OCI-LY1 (cell line): ENCODE measurements at regions not wholly inside any gene's neighbourhood (a gene's known extent, or its start where the extent isn't known, plus 50 kb on each side); places are given as distances from the start of the nearest gene placed in this dataset.

ENCODE experiments used
- H2AFZ ChIP-seq: fragments of 200-600 bp; sonication (generic), shearing (Covaris generic); 2 replicates; pipeline ENCODE4 v1.6.0; 2014; ENCODE audit warnings: antibody characterized with exemption, mild to moderate bottlenecking, low read length
- H3F3A ChIP-seq: fragments of 200-600 bp; sonication (generic), shearing (Covaris generic); 2 replicates; pipeline ENCODE4 v1.6.0; 2014; ENCODE audit warnings: mild to moderate bottlenecking, antibody characterized with exemption, low read length, moderate library complexity; ENCODE audit not compliant: insufficient read depth
- H3K27ac ChIP-seq: fragments of 200-600 bp; sonication (generic); 2 replicates; pipeline ENCODE4 v1.5.1; 2014; ENCODE audit warnings: low read length, mixed run types, mild to moderate bottlenecking, low read depth; ENCODE audit not compliant: poor library complexity, severe bottlenecking
- H3K27me3 ChIP-seq: fragments of 200-600 bp; sonication (generic); 2 replicates; pipeline ENCODE4 v1.6.0; 2014; ENCODE audit warnings: antibody characterized with exemption, mild to moderate bottlenecking, low read length, moderate library complexity; ENCODE audit not compliant: insufficient read depth
- H3K36me3 ChIP-seq: fragments of 200-600 bp; sonication (generic); 2 replicates; pipeline ENCODE4 v1.6.1; 2014; ENCODE audit warnings: mild to moderate bottlenecking, antibody characterized with exemption, low read length, moderate library complexity, mixed read lengths; ENCODE audit not compliant: insufficient read depth
- H3K4me1 ChIP-seq: fragments of 200-600 bp; sonication (generic); 2 replicates; pipeline ENCODE4 v1.5.1; 2014; ENCODE audit warnings: mild to moderate bottlenecking, low read length, moderate library complexity; ENCODE audit not compliant: insufficient read depth, severe bottlenecking
- H3K4me2 ChIP-seq: fragments of 200-600 bp; sonication (generic), shearing (Covaris generic); 2 replicates; pipeline ENCODE4 v1.6.1; 2014; ENCODE audit warnings: low read length
- H3K4me3 ChIP-seq: fragments of 200-600 bp; sonication (generic); 2 replicates; pipeline ENCODE4 v1.5.1; 2014; ENCODE audit warnings: low read length, low read depth, mild to moderate bottlenecking, mixed read lengths; ENCODE audit not compliant: poor library complexity, severe bottlenecking
- H3K79me2 ChIP-seq: fragments of 200-600 bp; shearing (Covaris generic); 2 replicates; pipeline ENCODE4 v1.6.1; 2016; ENCODE audit warnings: mixed run types, low read length, mixed read lengths; ENCODE audit not compliant: insufficient read depth
- H3K9ac ChIP-seq: fragments of 200-600 bp; sonication (generic), shearing (Covaris generic); 2 replicates; pipeline ENCODE4 v1.6.1; 2014; ENCODE audit warnings: mild to moderate bottlenecking, low read length, mixed read lengths
- H3K9me2 ChIP-seq: fragments of 200-600 bp; sonication (generic), shearing (Covaris generic); 2 replicates; pipeline ENCODE4 v1.6.1; 2014; ENCODE audit warnings: low read depth, mild to moderate bottlenecking, low read length, mixed read lengths
- H3K9me3 ChIP-seq: fragments of 200-600 bp; shearing (Covaris generic); 2 replicates; pipeline ENCODE4 v1.6.1; 2014; ENCODE audit warnings: low read length, mixed read lengths
- H4K20me1 ChIP-seq: fragments of 200-600 bp; sonication (generic), shearing (Covaris generic); 2 replicates; pipeline ENCODE4 v1.6.0; 2016; ENCODE audit warnings: mild to moderate bottlenecking, low read length; ENCODE audit not compliant: insufficient read depth
- EZH2 ChIP-seq: fragments of 200-600 bp; sonication (generic), shearing (Covaris generic); IDR thresholded peaks from 2 replicates; pipeline ENCODE4 v1.8.0; 2017; ENCODE audit warnings: borderline replicate concordance, mixed run types, mild to moderate bottlenecking, antibody characterized with exemption, low read length, moderate library complexity, mixed read lengths
- TF ChIP-seq, protein P1 (sequence below): fragments of 200-600 bp; sonication (generic), shearing (Covaris generic); IDR thresholded peaks from 2 replicates; pipeline ENCODE4 v1.5.1; 2017; ENCODE audit warnings: mild to moderate bottlenecking, antibody characterized with exemption, low read length, moderate library complexity, mixed read lengths

DNA sequence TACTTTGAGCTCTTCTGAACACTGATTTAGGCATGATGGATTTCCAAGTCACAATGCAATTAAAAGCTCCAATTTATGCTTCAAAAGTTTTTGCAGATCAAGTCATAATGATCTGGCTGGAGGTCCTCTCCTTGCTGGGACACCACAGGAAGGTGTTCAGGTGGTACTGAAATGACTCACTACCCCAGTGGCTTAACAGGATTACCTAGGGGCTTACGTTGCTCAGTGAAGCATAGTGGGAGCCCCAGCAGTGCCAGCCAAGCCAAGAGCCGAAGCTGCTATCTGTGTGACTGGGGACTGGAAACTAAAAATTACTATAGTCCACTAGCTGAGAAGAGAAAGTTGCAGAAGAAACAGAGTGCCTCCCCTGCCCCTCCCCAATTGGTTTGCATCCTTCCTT, 110.1 kb upstream of the LPP start:
- no peaks in the 10 kb centered on the region for H3K36me3 ChIP-seq
- H3K4me1 ChIP-seq, result peaks cover 29% of the 10 kb centered on the region
- H2AFZ ChIP-seq, result no peak overlapping the region
- peak overlapping the region; percentile 5; the same call in 1 of the 2 replicates for H3K4me2 ChIP-seq
- H3K27me3 ChIP-seq, result no peaks in the 10 kb centered on the region
- no peak overlapping the region for H3K4me3 ChIP-seq
- no peaks in the 10 kb centered on the region for H4K20me1 ChIP-seq
- H3K9ac ChIP-seq, result no peak overlapping the region; the same call in 1 of the 2 replicates
- no peaks in the 10 kb centered on the region for H3F3A ChIP-seq
- TF ChIP-seq, protein P1, sequence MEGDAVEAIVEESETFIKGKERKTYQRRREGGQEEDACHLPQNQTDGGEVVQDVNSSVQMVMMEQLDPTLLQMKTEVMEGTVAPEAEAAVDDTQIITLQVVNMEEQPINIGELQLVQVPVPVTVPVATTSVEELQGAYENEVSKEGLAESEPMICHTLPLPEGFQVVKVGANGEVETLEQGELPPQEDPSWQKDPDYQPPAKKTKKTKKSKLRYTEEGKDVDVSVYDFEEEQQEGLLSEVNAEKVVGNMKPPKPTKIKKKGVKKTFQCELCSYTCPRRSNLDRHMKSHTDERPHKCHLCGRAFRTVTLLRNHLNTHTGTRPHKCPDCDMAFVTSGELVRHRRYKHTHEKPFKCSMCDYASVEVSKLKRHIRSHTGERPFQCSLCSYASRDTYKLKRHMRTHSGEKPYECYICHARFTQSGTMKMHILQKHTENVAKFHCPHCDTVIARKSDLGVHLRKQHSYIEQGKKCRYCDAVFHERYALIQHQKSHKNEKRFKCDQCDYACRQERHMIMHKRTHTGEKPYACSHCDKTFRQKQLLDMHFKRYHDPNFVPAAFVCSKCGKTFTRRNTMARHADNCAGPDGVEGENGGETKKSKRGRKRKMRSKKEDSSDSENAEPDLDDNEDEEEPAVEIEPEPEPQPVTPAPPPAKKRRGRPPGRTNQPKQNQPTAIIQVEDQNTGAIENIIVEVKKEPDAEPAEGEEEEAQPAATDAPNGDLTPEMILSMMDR, result no peak
- TF ChIP-seq EZH2, result no peak
- H3K27ac ChIP-seq, result peak overlapping the region; percentile 12
- no peaks in the 10 kb centered on the region for H3K9me2 ChIP-seq
- H3K79me2 ChIP-seq, result no peaks in the 10 kb centered on the region
- no peaks in the 10 kb centered on the region for H3K9me3 ChIP-seq

DNA sequence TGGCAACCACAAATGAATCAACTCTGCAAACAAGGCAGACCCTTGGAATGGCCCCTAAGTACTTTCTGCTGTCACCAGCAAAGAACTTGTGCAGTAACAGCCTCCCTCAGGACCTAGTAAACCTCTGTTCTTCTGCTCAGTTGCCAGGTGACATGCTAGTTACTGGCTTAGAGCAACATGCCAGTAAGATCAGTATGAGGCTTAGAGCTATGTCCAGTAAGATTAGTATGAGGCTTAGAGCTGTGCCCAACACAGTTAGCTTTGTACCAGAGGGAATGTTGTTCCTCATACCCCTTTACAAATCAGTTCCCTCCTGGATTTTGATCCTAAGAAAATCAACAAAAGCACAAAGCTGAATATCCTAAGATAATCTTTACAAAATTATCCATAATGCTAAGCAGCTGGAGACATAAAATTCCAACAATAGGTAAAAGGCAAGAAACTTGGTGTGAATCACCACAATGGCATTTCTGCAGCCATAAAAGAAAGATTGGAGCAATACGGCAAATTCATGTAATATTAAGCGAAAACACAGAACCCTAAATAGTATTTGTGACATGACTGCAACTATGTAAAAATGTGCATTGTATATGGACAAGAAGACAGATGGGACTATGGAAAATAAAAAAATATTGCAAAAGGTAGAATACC, 107.3 kb upstream of the LPP start:
- Histone ChIP-seq H3K27me3 (no peaks in the 10 kb centered on the region), H3F3A (no peaks in the 10 kb centered on the region), H3K79me2 (no peaks in the 10 kb centered on the region), H3K4me3 (no peak overlapping the region), H4K20me1 (no peaks in the 10 kb centered on the region), H3K4me2 (no peak overlapping the region), H3K9me2 (no peaks in the 10 kb centered on the region), H3K4me1 (peaks cover 47% of the 10 kb centered on the region), H3K9me3 (no peaks in the 10 kb centered on the region), H3K9ac (no peak overlapping the region), H3K27ac (no peak overlapping the region), H3K36me3 (no peaks in the 10 kb centered on the region), H2AFZ (no peak overlapping the region)
- TF ChIP-seq, protein P1, result no peak
- TF ChIP-seq EZH2, result no peak

DNA sequence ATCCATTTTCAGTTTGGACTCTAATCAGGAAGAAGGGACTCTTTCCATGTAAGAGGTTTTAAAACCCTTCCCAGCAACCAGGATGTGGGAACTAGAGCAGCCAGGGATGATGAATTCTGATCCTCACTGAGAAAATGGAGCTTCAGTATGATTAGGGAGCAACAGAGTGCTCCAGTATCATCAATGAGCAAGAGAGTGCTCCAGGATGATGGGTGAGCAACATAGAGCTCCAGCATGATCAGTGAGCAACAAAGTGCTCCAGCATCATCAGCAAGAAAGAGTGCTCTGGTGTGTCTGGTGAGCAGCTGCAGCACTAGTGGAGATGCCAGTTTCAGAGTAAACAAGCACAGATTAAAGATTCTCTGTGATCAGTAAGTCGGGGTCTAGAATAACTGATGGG, 106.4 kb upstream of the LPP start:
- no peaks in the 10 kb centered on the region for H3K36me3 ChIP-seq
- no peaks in the 10 kb centered on the region for H3K9me3 ChIP-seq
- no peaks in the 10 kb centered on the region for H3F3A ChIP-seq
- H3K4me2 ChIP-seq, result no peak overlapping the region
- H3K4me3 ChIP-seq, result no peak overlapping the region
- no peak overlapping the region for H3K9ac ChIP-seq
- peaks cover 55% of the 10 kb centered on the region for H3K4me1 ChIP-seq
- H4K20me1 ChIP-seq, result no peaks in the 10 kb centered on the region
- no peak for TF ChIP-seq EZH2
- TF ChIP-seq, protein P1, result no peak
- H3K9me2 ChIP-seq, result no peaks in the 10 kb centered on the region
- H3K27ac ChIP-seq, result no peak overlapping the region
- H2AFZ ChIP-seq, result no peak overlapping the region
- H3K27me3 ChIP-seq, result no peaks in the 10 kb centered on the region
- H3K79me2 ChIP-seq, result no peaks in the 10 kb centered on the region
